GM21526 (cell line): ENCODE measurements at regions not wholly inside any gene's neighbourhood (a gene's known extent, or its start where the extent isn't known, plus 50 kb on each side); places are given as distances from the start of the nearest gene placed in this dataset.
"Not testable (repeated sequence)": the region's sequence is repeated elsewhere in the genome, so short reads cannot be mapped to it uniquely, and the experiment has no call there.

Source experiments
- ATAC-seq: cut with Tn5 transposase; IDR thresholded peaks from one replicate; pipeline ENCODE4 v1.9.1; 2021; ENCODE audit warnings: moderate library complexity; ENCODE audit not compliant: unreplicated experiment, low FRiP score

DNA sequence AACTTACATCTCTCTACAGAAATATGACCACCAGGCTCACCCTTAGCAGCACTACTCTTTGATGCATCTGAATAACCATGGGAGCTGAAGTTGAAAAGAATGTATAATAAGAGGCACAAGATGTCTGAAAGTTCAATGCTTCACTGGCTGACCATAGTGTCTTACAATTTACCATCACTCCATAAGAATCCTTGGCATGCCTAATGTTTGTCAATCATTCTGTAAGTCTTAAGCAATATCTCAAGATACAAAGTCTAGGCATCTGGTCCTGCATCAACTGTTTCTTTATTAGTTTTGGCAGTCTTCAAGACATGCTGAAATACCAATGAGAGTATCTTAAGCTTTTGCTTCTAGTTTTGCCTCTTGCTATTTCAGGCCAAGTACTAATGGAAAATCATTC is 755.5 kb downstream of the STIM2 start:
- no peak for ATAC-seq

DNA sequence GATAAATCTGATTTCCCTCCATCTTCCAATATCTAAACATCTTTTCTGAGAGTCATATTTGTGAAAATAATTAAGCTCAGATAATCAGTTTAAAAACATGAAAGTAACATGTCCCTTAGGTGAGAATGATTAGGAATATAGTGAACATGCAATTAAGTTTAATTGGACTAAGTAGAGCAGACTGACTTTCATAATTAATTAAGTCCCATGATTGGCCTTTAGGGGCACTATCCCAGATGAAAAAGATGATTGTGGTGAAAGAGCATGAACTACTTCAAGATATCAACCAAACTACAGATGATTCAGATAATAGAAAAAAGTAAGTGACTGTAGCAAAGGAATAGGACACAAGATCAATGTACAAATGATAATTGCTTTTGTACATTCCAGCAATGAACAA is 758.8 kb downstream of the STIM2 start:
- no peak for ATAC-seq

DNA sequence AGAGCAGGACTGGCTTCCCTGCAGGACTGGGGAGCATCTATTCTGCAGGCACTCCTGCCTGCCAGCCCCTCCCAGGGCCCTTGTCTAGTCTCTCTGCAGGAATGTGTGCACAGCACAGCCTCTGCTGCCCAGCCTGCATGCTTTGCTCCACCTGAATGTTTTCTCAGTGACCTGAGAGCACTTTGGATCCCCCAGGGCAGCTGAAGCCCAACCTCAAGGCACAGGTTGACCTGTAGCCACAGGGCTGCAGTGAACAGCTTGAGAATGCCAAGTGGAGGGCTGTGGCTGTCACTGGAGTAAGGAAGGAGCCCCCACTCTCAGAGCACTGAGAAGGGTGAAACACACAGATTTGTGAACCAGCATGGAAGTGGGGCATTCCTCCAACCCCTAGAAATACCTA is 760.2 kb downstream of the STIM2 start:
- ATAC-seq = no peak

DNA sequence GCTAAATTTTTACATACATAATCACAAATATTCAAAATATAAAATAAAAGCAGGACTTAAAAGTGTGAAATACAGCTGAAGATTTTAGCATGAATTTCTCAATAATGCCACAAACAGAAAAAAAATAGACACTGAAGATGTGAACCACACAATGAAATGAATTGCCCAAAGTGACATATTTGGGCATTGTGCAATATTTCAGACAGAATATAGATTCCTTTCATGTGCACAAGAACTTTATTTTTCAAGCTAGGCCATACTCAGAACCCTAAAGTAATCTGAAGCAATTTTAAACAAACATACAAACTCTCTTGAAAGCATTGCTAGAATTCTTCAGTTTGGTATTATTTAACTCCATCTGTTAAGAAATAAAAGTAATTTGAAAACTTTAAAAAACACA is 764.1 kb downstream of the STIM2 start:
- ATAC-seq = no peak

DNA sequence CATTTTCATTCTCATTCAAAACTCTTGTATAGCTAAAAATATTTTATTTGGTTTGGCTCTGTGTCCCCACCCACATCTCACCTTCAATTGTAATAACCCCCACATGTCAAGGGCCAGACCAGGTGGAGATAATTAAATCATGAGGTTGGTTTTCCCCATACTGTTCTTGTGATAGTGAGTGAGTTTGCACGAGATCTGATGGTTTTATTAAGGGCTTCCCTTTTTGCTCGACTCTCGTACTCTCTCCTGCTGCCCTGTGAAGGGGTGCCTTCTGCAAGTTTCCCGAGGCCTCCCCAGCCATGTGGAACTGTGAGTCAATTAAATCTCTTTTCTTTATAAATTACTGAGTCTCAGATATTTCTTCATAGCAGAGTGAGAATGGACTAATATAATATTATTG is 768.0 kb downstream of the STIM2 start:
- no peak for ATAC-seq

DNA sequence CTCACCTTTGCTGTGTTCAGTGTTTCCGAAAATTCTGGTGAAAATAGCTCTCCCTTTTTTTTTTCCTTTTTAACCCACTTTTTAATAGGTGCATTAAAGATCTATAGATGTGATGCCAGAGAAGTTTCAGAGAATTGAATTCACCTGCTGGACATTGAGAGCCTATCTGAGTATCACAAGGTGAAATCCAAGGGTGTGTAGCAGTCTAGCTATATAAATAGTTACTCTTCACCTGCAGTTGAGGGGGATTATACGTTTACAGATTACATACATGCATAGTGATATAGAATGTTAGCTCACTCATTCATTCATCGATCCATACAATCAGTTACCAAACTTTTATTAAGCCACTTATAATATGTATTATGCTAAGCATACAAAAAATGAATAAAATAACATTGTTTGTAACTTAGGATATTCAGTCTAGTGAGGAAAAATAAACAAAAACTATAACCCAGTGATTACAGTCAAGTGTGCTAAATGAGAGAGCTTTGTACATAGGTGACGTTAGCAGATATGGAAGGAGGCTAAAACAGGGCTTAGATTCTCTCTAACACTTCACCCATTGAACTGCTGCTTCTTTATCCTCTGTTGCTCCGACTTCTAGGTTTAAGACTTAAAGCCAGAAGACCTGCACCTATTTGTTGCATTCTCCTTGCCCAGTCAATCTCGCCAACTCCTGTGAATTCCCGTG is 769.0 kb downstream of the STIM2 start:
- ATAC-seq = no peak

DNA sequence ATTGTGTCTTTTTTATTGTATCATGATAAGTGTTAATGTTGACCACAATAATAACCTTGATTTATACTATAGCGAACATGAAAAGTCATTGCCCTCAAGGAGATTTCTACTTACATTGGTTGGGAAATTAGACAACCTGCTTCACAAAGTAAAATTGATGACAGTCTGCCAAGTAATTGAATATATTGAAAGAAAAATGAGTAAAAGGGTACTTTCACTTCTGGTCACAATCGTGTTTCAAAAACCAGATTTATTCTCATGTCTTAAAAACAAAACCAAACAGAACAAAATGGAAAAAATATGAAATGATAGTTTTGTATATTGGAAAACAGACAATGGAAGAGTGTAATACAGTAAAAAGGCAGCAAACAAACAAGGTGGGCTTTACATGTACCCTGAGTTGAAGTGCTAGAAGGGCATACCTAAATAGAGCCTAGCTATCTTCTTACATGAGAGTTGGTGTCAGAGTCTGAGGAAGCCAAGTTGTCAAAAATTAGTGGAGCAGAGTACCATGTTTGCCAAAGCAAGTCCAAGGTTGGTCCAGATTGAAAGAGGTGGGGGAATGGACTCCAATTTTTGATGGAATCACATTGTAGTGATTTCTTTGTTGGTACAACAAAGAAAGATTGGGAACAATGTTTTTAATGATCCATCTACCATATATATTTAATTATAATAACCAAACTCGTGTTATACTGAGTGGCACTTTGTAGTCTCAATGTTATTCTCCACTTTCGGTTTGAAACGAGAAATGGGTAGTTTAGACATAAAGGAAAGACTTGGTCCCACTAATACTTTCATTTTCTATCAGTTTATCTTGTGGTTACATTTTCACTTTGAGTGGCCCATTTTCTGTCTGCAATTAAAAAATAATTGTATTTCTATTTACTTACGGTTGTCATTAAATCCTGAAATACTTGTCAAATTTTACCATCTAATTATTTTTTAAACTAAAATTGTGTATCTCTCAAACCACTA is 775.6 kb downstream of the STIM2 start:
- no peak for ATAC-seq

DNA sequence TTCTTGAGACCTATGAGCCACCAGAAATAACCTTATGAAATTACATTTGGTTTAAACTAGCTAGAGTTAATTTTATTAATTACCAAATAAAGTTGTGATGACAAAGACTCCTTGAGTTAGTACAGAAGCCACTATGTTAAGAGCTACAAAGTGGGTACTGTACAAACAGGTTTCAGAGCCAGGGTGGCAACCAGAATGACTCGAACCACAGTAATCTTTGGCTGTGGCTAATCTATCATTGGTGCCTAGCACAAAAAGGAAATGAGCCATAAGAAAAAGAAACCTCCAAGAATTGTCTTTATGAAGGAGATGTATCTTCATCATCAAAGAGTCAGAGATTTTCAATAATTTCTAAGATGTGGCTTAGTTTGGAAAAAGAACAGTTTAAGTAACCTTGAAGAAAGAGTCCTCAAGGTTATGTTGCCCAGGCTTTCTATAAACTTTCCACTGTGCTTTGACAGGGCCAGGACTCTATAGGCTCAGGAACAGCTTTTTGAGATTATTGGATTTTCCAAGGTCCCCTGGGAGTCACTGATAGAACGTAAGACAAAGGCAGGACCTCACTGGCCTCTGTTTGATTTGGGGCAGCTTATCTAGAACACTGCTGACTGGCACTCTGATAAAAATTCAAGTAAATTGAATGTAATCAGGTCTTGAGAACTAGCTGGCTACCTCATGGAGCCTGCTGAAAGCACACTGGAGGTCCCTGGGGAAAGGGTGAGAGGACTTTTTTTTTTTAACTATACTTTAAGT is 777.7 kb downstream of the STIM2 start:
- ATAC-seq = no peak

DNA sequence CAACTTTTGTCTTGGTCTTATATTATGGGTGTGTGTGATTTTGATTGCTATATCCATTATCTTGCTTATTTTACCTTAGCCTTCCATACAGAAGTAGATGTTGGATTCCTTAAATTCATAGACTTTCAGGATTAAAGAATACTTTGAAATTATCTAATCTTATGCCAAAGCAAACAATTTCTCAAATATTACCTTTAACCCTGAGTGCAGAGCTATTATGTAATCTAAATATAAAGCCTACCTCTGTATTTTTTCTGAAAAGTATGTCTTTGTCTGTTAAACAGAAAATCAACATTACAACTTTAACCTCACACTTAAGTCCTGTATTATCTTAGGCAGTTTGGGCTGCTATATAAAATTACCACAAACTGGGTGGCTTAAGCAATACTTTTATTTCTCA is 782.5 kb downstream of the STIM2 start:
- ATAC-seq = no peak

DNA sequence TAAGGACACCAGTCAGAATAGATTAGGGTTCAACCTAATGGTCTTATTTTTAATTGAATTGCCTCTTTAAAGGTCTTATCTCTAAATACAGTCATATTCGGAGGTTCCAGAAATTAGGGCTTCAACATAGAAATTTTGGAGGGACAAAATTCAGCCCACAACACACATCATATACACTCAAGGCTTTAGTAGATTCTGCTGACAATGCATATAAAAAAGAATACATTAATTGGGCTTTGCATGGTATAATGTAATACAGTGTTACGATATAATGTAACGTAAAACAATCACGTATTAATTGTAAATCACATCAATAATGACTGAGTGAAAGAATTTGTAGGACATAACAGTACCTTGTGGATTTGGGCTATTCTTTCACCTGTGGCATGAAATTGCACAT is 787.8 kb downstream of the STIM2 start:
- ATAC-seq = no peak

DNA sequence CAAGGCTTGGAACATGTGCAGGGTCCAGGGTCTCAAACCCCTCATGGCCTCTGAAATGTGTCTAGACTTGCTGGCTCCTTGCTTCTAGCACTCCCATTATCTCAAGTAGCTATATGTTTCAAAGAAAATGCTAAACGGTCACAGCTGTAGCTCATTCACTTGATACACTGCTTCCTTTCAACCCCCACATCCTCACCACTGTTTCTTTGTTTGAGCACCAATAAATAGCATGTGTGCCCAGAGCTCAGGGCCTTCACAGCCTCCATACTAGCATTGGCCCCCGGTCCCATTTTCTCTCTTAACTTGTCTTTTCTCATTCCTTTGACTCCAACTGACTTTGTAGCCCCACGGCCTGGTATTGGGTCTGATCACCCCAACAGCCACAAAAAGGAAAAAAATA is 801.8 kb downstream of the STIM2 start:
- ATAC-seq = no peak

DNA sequence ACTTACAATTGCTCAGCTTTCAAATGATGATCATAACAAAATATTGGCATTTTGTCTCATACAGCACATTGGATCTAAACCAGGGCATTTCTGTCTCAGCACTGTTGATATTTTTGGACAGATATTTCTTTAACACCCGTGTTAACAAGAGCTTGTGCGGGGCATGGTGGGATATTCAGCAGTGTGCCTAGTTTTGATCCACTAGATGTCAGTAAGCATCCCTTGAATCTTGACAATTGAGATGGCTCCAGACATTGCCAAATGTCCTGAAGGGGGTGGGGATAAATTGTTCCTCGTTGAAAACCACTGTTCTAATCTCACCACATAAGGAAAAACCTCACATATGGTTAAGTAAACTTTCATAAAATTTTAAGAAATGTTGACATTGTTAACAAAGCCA is 806.3 kb downstream of the STIM2 start:
- ATAC-seq = no peak

DNA sequence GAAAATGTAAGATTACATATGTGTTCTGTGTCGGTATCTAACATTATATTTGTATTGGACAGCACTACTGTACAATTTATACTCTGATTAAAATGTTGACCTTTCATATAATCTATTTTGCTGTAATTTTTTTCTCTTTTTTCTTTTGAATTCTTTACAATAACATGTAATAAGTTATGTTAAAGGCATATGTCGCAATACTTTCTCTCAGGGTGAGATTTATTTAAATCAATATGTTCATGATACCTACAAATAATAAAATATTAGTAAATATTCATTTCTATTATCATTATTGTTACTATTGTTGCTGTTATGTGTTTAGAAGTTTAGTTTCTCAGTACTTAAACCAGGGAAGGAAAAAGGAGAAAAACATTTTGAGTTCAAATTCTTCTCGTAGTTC is 807.4 kb downstream of the STIM2 start:
- no peak for ATAC-seq

DNA sequence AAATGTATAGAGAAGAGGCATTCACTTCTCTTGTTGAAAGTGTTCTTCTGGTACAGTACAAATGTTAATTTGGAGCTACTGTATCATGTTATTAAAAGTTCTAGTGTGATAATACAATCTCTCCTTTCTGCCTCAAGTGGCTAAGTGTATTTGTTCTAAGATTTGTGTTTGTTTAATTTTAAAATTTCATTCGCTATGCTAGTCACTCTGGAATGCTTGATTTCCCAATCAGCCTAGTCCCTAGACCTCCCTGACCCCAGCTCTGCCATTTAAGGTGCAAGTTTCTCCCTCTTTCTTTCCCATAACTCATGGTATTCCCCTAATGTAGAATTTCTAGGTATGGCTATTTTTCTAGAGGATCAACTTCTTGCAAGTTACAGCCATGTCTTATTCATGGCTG is 817.4 kb downstream of the STIM2 start:
- no peak for ATAC-seq

DNA sequence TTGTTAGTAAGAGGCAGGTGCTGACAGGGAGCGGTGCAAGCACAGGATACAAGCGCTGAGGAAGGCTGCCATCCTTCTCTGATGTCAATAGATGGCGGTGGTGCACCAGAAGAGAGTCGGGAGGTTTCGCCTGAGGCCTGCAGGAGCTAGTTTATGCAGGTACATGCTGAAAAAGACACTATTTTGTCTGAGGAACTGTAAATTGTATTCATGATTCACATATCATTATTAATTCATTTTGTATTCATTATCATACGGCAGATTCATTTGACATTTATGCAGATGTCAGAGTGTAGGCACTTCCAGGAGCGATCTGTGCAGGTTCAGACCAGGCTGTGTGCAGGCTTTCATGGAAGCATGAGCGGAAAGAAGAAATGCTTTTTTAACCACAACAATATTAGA is 824.0 kb downstream of the STIM2 start:
- ATAC-seq = peak; percentile 93

DNA sequence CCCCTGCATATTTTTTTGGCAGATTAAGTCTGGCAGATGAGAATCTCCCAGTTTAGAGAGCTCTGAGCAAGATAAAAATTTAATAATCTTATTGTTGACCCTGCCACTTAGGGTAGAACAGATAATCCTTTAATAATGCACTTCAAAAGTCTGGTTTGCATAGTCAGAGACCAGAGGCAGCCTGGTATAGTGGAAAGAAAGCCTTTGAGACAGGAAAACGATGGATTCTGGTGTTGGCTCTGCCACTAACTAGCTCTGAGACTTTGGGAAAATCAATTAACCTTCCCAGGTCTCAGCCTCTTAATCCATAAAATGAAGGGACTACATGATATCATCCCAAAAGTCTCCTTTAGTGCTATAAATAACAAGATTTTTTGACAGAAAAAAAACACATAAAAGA is 824.5 kb downstream of the STIM2 start:
- no peak for ATAC-seq

DNA sequence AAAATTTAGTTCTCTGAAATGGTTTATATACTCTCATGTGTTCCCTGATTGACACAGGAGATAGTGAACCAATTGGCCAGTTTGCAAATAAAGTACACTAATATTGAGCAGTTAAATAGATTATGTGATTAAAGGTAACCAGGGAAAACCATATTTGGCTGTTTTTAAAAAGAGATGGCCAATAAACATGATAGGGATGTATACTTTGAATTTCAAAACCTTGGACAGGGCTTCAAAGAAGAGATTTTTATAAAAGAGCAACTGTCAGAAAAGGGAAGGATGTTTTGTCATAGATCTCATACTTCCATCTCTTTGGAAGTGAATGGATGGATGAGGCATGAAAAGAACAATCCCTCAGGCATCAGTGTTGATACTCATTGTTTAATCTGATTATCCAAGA is 825.3 kb downstream of the STIM2 start:
- ATAC-seq = no peak

DNA sequence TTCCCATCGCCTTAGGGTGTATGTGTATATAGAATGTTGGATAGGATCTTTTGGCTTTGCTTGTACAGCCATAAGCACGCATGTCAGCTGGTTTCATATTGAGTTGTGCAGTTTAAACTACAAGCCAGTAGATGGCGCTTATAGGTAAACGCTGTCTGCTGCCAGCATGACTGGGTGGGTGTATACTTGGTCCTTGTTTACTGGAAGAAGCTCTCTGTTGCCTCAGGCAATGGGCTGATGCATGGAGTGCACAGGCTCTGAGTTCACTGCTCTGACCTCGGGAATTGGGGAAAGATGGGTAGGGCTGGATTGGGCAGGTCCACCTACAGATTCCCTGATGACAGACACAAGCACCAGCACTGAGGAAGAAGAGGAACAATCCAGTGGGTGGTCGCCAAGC is 831.5 kb downstream of the STIM2 start:
- ATAC-seq = peak; percentile 74

DNA sequence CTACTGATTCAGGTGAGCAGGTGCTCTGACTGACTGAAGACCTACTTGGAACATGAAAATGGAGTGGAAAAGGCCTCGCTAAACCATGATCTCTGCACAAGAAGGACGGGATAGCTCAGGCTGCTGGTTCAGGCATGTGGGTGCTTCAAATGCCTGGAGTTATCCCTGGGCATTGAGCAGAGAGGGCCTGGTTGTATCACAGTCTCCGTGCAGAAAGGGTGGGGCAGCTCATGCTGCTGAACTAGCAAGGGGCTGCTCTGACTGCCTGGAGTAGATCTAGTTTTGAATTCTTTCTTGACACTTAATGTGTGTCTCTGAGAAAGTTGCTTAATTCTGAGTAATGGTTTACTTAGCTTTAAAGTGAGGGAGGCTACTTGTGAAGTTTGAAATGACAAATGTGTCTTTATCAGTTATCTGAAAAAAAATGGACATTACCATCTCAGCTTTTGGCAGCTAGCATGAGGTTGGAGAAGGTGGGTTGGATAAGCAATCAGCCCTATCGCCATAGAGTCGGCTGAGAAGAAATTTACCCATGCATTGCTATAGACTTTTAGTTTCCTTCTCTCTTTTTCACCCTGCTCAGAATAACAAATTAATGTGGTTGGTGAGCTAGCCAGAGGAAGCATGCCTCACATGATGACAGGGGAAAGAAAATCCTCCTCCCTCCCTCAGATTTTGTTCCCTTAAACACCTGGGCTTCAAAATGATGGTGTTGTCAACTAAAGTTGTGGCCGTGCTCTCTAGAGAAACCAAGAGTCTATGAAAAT is 832.4 kb downstream of the STIM2 start:
- no peak for ATAC-seq

DNA sequence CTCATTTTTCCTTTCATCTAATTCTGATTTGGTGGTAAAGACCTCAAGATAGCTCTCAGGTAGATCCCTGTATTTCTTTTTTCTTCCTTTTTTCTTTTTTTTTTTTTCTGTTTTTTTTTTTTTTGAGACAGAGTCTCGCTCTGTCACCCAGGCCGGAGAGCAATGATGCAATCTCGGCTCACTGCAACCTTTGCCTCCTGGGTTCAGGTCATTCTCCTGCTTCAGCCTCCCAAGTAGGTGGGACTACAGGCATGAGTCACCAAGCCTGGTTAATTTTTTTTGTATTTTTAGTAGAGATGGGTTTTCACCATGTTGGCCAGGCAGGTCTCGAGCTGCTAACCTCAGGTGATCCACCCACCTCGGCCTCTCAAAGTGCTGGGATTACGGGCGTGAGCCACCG is 835.6 kb downstream of the STIM2 start:
- ATAC-seq = not testable (repeated sequence)
